ENCODE measurements at regions not wholly inside any gene's neighbourhood (a gene's known extent, or its start where the extent isn't known, plus 50 kb on each side); places are given as distances from the start of the nearest gene placed in this dataset.

DNA sequence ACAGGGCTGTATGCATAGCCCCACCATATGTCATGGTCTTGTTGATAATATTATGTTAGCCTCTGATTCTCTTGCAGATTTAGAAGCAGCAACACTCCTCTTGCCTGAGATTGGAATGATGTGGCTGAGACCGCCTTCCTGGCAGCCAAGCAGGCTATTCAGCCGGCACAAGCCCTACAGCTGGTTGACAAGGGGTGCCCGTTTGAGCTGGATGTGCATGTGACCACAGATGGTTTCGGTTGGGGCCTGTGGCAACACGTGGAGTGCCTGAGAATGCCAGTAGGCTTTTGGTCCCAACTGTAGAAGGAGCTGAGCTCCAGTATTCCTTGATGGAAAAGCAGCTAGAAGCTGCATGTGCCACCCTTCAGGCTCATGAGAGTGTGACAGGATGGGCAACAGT, 303.6 kb upstream of the POU3F2 start:
- Histone ChIP-seq H3K9ac (no peak overlapping the region), H3K27ac (no peak overlapping the region), H4K20me1 (ENCODE audit: insufficient read depth) (no peaks in the 10 kb centered on the region), H3K27me3 (replicated peaks; ENCODE audit: insufficient read depth) (no peaks in the 10 kb centered on the region), H3K36me3 (ENCODE audit: low read depth) (no peaks in the 10 kb centered on the region), H3F3A (ENCODE audit: insufficient read depth) (no peaks in the 10 kb centered on the region), H3K9me3 (ENCODE audit: low read depth) (no peaks in the 10 kb centered on the region), H3K79me2 (ENCODE audit: insufficient read depth) (no peaks in the 10 kb centered on the region), H2AFZ (no peak overlapping the region), H3K4me3 (no peak overlapping the region), H3K4me2 (ENCODE audit: unreplicated experiment) (no peak overlapping the region), H3K4me1 (ENCODE audit: insufficient read depth) (no peaks in the 10 kb centered on the region), H3K9me2 (ENCODE audit: insufficient read depth) (no peaks in the 10 kb centered on the region)
- no peak for DNase-seq
- TF ChIP-seq EZH2phosphoT487 (IDR thresholded peaks at IDR 0.05; ENCODE audit: insufficient read depth, low read depth) (no peak), EZH2 (IDR thresholded peaks at IDR 0.05; ENCODE audit: insufficient read depth, poor library complexity, severe bottlenecking) (no peak)
- WGBS, 2 experiments (ENCODE audit: low coverage in 1 of 2, low lambda C conversion rate in 2 of 2, missing lambda C conversion rate in 2 of 2) = 11 to 14% methylated on average over 5 of the region's 5 CpGs
- in situ Hi-C loops (cut with MboI) = no loop called here

DNA sequence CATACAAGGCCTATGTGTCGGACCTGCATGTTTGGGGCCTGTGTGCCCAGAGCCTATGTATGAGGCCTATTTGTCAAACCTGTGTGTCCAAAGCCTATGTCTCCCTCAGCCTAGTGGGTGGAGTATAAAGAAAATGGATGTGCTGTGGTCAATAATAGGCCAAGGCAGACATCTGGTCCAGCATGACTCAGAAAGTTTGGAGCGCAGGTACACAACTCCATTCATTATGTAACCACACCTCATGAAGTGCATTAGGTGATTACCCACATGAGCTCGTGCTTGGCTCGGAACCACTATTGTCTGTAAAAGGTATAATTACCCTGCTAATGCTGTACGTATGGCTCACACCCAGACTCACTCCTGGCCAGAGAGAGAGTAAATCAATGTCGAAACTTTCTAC, 302.4 kb upstream of the POU3F2 start:
- Histone ChIP-seq H3K27me3 (replicated peaks; ENCODE audit: insufficient read depth) (no peaks in the 10 kb centered on the region), H3K9me2 (ENCODE audit: insufficient read depth) (no peaks in the 10 kb centered on the region), H3K79me2 (ENCODE audit: insufficient read depth) (no peaks in the 10 kb centered on the region), H3K4me2 (ENCODE audit: unreplicated experiment) (no peak overlapping the region), H3F3A (ENCODE audit: insufficient read depth) (no peaks in the 10 kb centered on the region), H4K20me1 (ENCODE audit: insufficient read depth) (no peaks in the 10 kb centered on the region), H3K9me3 (ENCODE audit: low read depth) (no peaks in the 10 kb centered on the region), H3K27ac (no peak overlapping the region), H3K4me1 (ENCODE audit: insufficient read depth) (no peaks in the 10 kb centered on the region), H3K4me3 (no peak overlapping the region), H3K9ac (no peak overlapping the region), H2AFZ (no peak overlapping the region), H3K36me3 (ENCODE audit: low read depth) (no peaks in the 10 kb centered on the region)
- in situ Hi-C loops (cut with MboI) = no loop called here
- 37 to 39% methylated on average over 6 of the region's 6 CpGs for WGBS, 2 experiments (ENCODE audit: low coverage in 1 of 2, low lambda C conversion rate in 2 of 2, missing lambda C conversion rate in 2 of 2)
- DNase-seq = no peak
- TF ChIP-seq EZH2phosphoT487 (IDR thresholded peaks at IDR 0.05; ENCODE audit: insufficient read depth, low read depth) (no peak), EZH2 (IDR thresholded peaks at IDR 0.05; ENCODE audit: insufficient read depth, poor library complexity, severe bottlenecking) (no peak)

DNA sequence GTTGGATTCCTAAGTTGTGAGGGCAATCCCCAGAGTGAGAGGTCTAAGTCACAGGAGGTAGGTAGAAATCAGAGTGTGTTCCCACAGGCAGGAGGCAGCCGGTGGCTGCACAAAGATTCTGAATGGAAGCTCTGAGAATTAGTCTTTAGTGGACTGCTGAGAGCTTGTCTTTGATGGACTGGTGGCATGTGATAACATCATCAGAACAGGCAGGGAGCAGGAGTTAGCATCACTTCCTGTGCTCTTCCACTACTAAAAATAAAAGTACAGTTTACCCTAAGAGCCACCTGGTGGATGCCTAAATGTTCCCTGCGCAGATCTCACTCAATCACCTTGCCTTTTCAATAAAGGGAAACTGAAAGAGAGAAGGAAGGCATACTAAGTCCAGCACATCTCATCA, 294.6 kb upstream of the POU3F2 start:
- Histone ChIP-seq H3K4me3 (no peak overlapping the region), H3K27ac (no peak overlapping the region), H3K27me3 (replicated peaks; ENCODE audit: insufficient read depth) (no peaks in the 10 kb centered on the region), H3F3A (ENCODE audit: insufficient read depth) (no peaks in the 10 kb centered on the region), H3K9me3 (ENCODE audit: low read depth) (no peaks in the 10 kb centered on the region), H3K9me2 (ENCODE audit: insufficient read depth) (no peaks in the 10 kb centered on the region), H2AFZ (no peak overlapping the region), H3K36me3 (ENCODE audit: low read depth) (no peaks in the 10 kb centered on the region), H3K9ac (no peak overlapping the region), H3K79me2 (ENCODE audit: insufficient read depth) (no peaks in the 10 kb centered on the region), H4K20me1 (ENCODE audit: insufficient read depth) (no peaks in the 10 kb centered on the region), H3K4me2 (ENCODE audit: unreplicated experiment) (no peak overlapping the region), H3K4me1 (ENCODE audit: insufficient read depth) (no peaks in the 10 kb centered on the region)
- no peak for DNase-seq
- TF ChIP-seq EZH2phosphoT487 (IDR thresholded peaks at IDR 0.05; ENCODE audit: insufficient read depth, low read depth) (no peak), EZH2 (IDR thresholded peaks at IDR 0.05; ENCODE audit: insufficient read depth, poor library complexity, severe bottlenecking) (no peak)
- whole genome bisulfite sequencing, 2 experiments (ENCODE audit: low coverage in 1 of 2, low lambda C conversion rate in 2 of 2, missing lambda C conversion rate in 2 of 2) = 26 to 33% methylated on average over 2 of the region's 2 CpGs
- in situ Hi-C loops (cut with MboI) = no loop called here

DNA sequence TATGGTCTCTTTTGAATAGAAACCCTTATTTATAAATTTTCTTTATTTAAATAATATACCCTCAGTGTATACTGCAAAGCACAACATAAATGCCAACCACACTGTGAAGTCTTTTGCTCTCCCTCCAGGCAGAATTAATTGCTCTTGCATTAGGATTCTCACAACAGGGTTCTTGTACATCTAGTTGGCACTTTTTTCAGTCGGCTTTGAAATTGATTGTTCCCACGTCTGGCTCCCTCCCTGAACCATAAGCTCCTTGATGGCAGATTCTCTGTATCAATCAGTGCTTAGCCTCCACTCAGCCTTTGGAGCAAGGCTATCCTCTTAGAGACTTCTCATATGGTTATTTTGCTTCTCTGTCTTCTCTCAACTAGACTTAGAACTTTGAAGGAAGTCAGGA, 288.0 kb upstream of the POU3F2 start:
- in situ Hi-C loops (cut with MboI) = no loop called here
- Histone ChIP-seq H3K9me3 (ENCODE audit: low read depth) (no peaks in the 10 kb centered on the region), H3K27ac (no peak overlapping the region), H3K9me2 (ENCODE audit: insufficient read depth) (no peaks in the 10 kb centered on the region), H3K9ac (no peak overlapping the region), H4K20me1 (ENCODE audit: insufficient read depth) (no peaks in the 10 kb centered on the region), H3K4me1 (ENCODE audit: insufficient read depth) (no peaks in the 10 kb centered on the region), H3F3A (ENCODE audit: insufficient read depth) (no peaks in the 10 kb centered on the region), H2AFZ (no peak overlapping the region), H3K36me3 (ENCODE audit: low read depth) (no peaks in the 10 kb centered on the region), H3K4me3 (no peak overlapping the region), H3K27me3 (replicated peaks; ENCODE audit: insufficient read depth) (no peaks in the 10 kb centered on the region), H3K79me2 (ENCODE audit: insufficient read depth) (no peaks in the 10 kb centered on the region), H3K4me2 (ENCODE audit: unreplicated experiment) (no peak overlapping the region)
- no peak for DNase-seq
- 4 to 11% methylated on average over 2 of the region's 2 CpGs for WGBS, 2 experiments (ENCODE audit: low coverage in 1 of 2, low lambda C conversion rate in 2 of 2, missing lambda C conversion rate in 2 of 2)
- TF ChIP-seq EZH2phosphoT487 (IDR thresholded peaks at IDR 0.05; ENCODE audit: insufficient read depth, low read depth) (no peak), EZH2 (IDR thresholded peaks at IDR 0.05; ENCODE audit: insufficient read depth, poor library complexity, severe bottlenecking) (no peak)

DNA sequence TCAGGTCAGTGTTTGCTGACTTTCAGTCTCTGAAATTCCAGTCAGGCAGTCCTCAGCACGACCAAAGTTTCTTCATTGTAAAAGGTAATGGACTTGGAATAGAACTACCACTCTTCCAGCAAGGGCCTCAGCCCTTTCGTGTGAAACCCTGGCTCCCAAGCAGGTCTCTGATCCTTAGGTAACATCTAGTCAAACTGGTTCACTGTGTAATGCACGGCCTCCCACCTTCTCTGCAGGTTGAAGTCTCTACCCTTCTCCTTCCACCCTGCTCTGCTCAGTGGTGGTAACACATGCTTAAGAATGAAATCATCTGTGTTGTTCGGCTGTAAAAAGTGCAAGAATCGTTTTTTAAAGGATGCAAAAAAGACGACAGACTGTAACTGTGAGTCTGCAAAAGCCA, 287.2 kb upstream of the POU3F2 start:
- Histone ChIP-seq H3K9ac (no peak overlapping the region), H3K9me2 (ENCODE audit: insufficient read depth) (no peaks in the 10 kb centered on the region), H2AFZ (no peak overlapping the region), H3K4me2 (ENCODE audit: unreplicated experiment) (no peak overlapping the region), H3K4me3 (no peak overlapping the region), H3K27me3 (replicated peaks; ENCODE audit: insufficient read depth) (no peaks in the 10 kb centered on the region), H3K79me2 (ENCODE audit: insufficient read depth) (no peaks in the 10 kb centered on the region), H3K9me3 (ENCODE audit: low read depth) (no peaks in the 10 kb centered on the region), H3F3A (ENCODE audit: insufficient read depth) (no peaks in the 10 kb centered on the region), H3K4me1 (ENCODE audit: insufficient read depth) (no peaks in the 10 kb centered on the region), H3K36me3 (ENCODE audit: low read depth) (no peaks in the 10 kb centered on the region), H3K27ac (no peak overlapping the region), H4K20me1 (ENCODE audit: insufficient read depth) (no peaks in the 10 kb centered on the region)
- no peak for DNase-seq
- no peak for TF ChIP-seq EZH2phosphoT487 (IDR thresholded peaks at IDR 0.05; ENCODE audit: insufficient read depth, low read depth)
- no peak for TF ChIP-seq EZH2 (IDR thresholded peaks at IDR 0.05; ENCODE audit: insufficient read depth, poor library complexity, severe bottlenecking)
- in situ Hi-C loops (cut with MboI) = no loop called here
- 5 to 6% methylated on average over 6 of the region's 6 CpGs for WGBS, 2 experiments (ENCODE audit: low coverage in 1 of 2, low lambda C conversion rate in 2 of 2, missing lambda C conversion rate in 2 of 2)

Data from GM23248 (cell line).